ENCODE measurements at regions not wholly inside any gene's neighbourhood (a gene's known extent, or its start where the extent isn't known, plus 50 kb on each side); places are given as distances from the start of the nearest gene placed in this dataset.

GRCh38 chr3:165389653-165390052 lies 193.5 kb upstream of the SLITRK3 start:
- H3K27me3 ChIP-seq (ENCODE audit: control insufficient read depth, insufficient read depth, low read length) = no peaks in the 10 kb centered on the region
- FAIRE-seq = no peak
- H3K36me3 ChIP-seq (ENCODE audit: control insufficient read depth, insufficient read depth, low read length) = no peaks in the 10 kb centered on the region
- no peak for DNase-seq (ENCODE audit: low read depth)
- H3K4me3 ChIP-seq (ENCODE audit: low read depth, low read length) = no peak overlapping the region
- TF ChIP-seq CTCF (IDR thresholded peaks at IDR 0.05; ENCODE audit: insufficient read depth, low read length, severe bottlenecking) = no peak

- no peak overlapping the region for H3K4me3 ChIP-seq (ENCODE audit: low read depth, low read length)
- no peaks in the 10 kb centered on the region for H3K36me3 ChIP-seq (ENCODE audit: control insufficient read depth, insufficient read depth, low read length)
- no peaks in the 10 kb centered on the region for H3K27me3 ChIP-seq (ENCODE audit: control insufficient read depth, insufficient read depth, low read length)
- no peak for DNase-seq (ENCODE audit: low read depth)
- FAIRE-seq = no peak
- no peak for TF ChIP-seq CTCF (IDR thresholded peaks at IDR 0.05; ENCODE audit: insufficient read depth, low read length, severe bottlenecking)
Measured at GRCh38 chr3:165389064-165389463, 192.9 kb upstream of the SLITRK3 start.

- no peak overlapping the region for H3K4me3 ChIP-seq (ENCODE audit: low read depth, low read length)
- no peak for TF ChIP-seq CTCF (IDR thresholded peaks at IDR 0.05; ENCODE audit: insufficient read depth, low read length, severe bottlenecking)
- no peak for FAIRE-seq
- H3K36me3 ChIP-seq (ENCODE audit: control insufficient read depth, insufficient read depth, low read length) = no peaks in the 10 kb centered on the region
- DNase-seq (ENCODE audit: low read depth) = no peak
- no peaks in the 10 kb centered on the region for H3K27me3 ChIP-seq (ENCODE audit: control insufficient read depth, insufficient read depth, low read length)
Measured at GRCh38 chr3:165383381-165383780, 187.2 kb upstream of the SLITRK3 start.

GRCh38 chr3:165382672-165383071 lies 186.5 kb upstream of the SLITRK3 start:
- H3K27me3 ChIP-seq (ENCODE audit: control insufficient read depth, insufficient read depth, low read length) = no peaks in the 10 kb centered on the region
- no peak for FAIRE-seq

GRCh38 chr3:165378761-165379160 lies 182.6 kb upstream of the SLITRK3 start:
- no peaks in the 10 kb centered on the region for H3K36me3 ChIP-seq (ENCODE audit: control insufficient read depth, insufficient read depth, low read length)
- DNase-seq (ENCODE audit: low read depth) = no peak
- no peak for TF ChIP-seq CTCF (IDR thresholded peaks at IDR 0.05; ENCODE audit: insufficient read depth, low read length, severe bottlenecking)
- no peak for FAIRE-seq
- H3K4me3 ChIP-seq (ENCODE audit: low read depth, low read length) = no peak overlapping the region
- H3K27me3 ChIP-seq (ENCODE audit: control insufficient read depth, insufficient read depth, low read length) = no peaks in the 10 kb centered on the region

More at GRCh38 chr3:165382672-165383071, 186.5 kb upstream of the SLITRK3 start:
- Histone ChIP-seq H3K36me3 (ENCODE audit: control insufficient read depth, insufficient read depth, low read length) (no peaks in the 10 kb centered on the region), H3K4me3 (ENCODE audit: low read depth, low read length) (no peak overlapping the region)
- no peak for TF ChIP-seq CTCF (IDR thresholded peaks at IDR 0.05; ENCODE audit: insufficient read depth, low read length, severe bottlenecking)
- DNase-seq (ENCODE audit: low read depth) = no peak

GRCh38 chr3:165359005-165359404 lies 162.8 kb upstream of the SLITRK3 start:
- Histone ChIP-seq H3K36me3 (ENCODE audit: control insufficient read depth, insufficient read depth, low read length) (no peaks in the 10 kb centered on the region), H3K27me3 (ENCODE audit: control insufficient read depth, insufficient read depth, low read length) (no peaks in the 10 kb centered on the region), H3K4me3 (ENCODE audit: low read depth, low read length) (no peak overlapping the region)
- no peak for DNase-seq (ENCODE audit: low read depth)
- no peak for FAIRE-seq
- no peak for TF ChIP-seq CTCF (IDR thresholded peaks at IDR 0.05; ENCODE audit: insufficient read depth, low read length, severe bottlenecking)
